ENCODE measurements at regions not wholly inside any gene's neighbourhood (a gene's known extent, or its start where the extent isn't known, plus 50 kb on each side); places are given as distances from the start of the nearest gene placed in this dataset.

- Mint-ChIP-seq H3K27me3 (ENCODE audit: low read depth) (peaks cover 4% of the 10 kb centered on the region), H3K4me3 (no peak overlapping the region), H3K4me1 (no peaks in the 10 kb centered on the region), H3K27ac (no peak overlapping the region), H3K9me3 (peaks cover 19% of the 10 kb centered on the region), H3K36me3 (no peaks in the 10 kb centered on the region)
- DNase-seq (ENCODE audit: low spot score in 2 of 2, unreplicated experiment in 2 of 2): no peak
- TF ChIP-seq CTCF (IDR thresholded peaks at IDR 0.05; ENCODE audit: unreplicated experiment): no peak
Measured at GRCh38 chr6:88492241-88492640, 326.1 kb upstream of the CNR1 start.

- H3K36me3 Mint-ChIP-seq: no peaks in the 10 kb centered on the region
- no peaks in the 10 kb centered on the region for H3K4me1 Mint-ChIP-seq
- peaks cover 20% of the 10 kb centered on the region for H3K9me3 Mint-ChIP-seq
- H3K27ac Mint-ChIP-seq: no peak overlapping the region
- no peak for DNase-seq (ENCODE audit: low spot score in 2 of 2, unreplicated experiment in 2 of 2)
- peaks cover 4% of the 10 kb centered on the region for H3K27me3 Mint-ChIP-seq (ENCODE audit: low read depth)
- no peak overlapping the region for H3K4me3 Mint-ChIP-seq
- no peak for TF ChIP-seq CTCF (IDR thresholded peaks at IDR 0.05; ENCODE audit: unreplicated experiment)
Measured at GRCh38 chr6:88491266-88491880, 325.2 kb upstream of the CNR1 start.

- Mint-ChIP-seq H3K4me1 (no peaks in the 10 kb centered on the region), H3K27ac (no peak overlapping the region), H3K27me3 (ENCODE audit: low read depth) (peaks cover 4% of the 10 kb centered on the region), H3K9me3 (peaks cover 20% of the 10 kb centered on the region), H3K36me3 (no peaks in the 10 kb centered on the region), H3K4me3 (no peak overlapping the region)
- DNase-seq (ENCODE audit: low spot score in 2 of 2, unreplicated experiment in 2 of 2): no peak
- TF ChIP-seq CTCF (IDR thresholded peaks at IDR 0.05; ENCODE audit: unreplicated experiment): no peak
Measured at GRCh38 chr6:88490908-88491264, 324.7 kb upstream of the CNR1 start.

- Mint-ChIP-seq H3K4me1 (no peaks in the 10 kb centered on the region), H3K4me3 (no peak overlapping the region), H3K36me3 (no peaks in the 10 kb centered on the region), H3K9me3 (peaks cover 23% of the 10 kb centered on the region), H3K27me3 (ENCODE audit: low read depth) (peaks cover 4% of the 10 kb centered on the region), H3K27ac (no peak overlapping the region)
- DNase-seq (ENCODE audit: low spot score in 2 of 2, unreplicated experiment in 2 of 2): no peak
- TF ChIP-seq CTCF (IDR thresholded peaks at IDR 0.05; ENCODE audit: unreplicated experiment): no peak
Measured at GRCh38 chr6:88490195-88490907, 324.2 kb upstream of the CNR1 start.

GRCh38 chr6:88483424-88483823, 317.3 kb upstream of the CNR1 start:
- Mint-ChIP-seq H3K27ac (no peak overlapping the region), H3K36me3 (no peaks in the 10 kb centered on the region), H3K27me3 (ENCODE audit: low read depth) (no peaks in the 10 kb centered on the region), H3K4me1 (no peaks in the 10 kb centered on the region), H3K9me3 (peaks cover 29% of the 10 kb centered on the region), H3K4me3 (no peak overlapping the region)
- no peak for TF ChIP-seq CTCF (IDR thresholded peaks at IDR 0.05; ENCODE audit: unreplicated experiment)
- DNase-seq (ENCODE audit: low spot score in 2 of 2, unreplicated experiment in 2 of 2): no peak

Data from mesothelial cell of epicardium (in vitro differentiated cells).